A549 (cell line): ENCODE measurements at regions not wholly inside any gene's neighbourhood (a gene's known extent, or its start where the extent isn't known, plus 50 kb on each side); places are given as distances from the start of the nearest gene placed in this dataset.

ENCODE experiments used
- CEBPB ChIP-seq, 2 experiments: fragments of >200 bp in 1 of 2; sonication (Bioruptor Twin) in 1 of 2; formaldehyde crosslinking in 1 of 2; IDR thresholded peaks; 2 replicates each; pipeline ENCODE4 v1.6.1; 2012 to 2016
- HDAC2 ChIP-seq: fragments of 200-600 bp; sonication (generic); IDR thresholded peaks from 2 replicates; pipeline ENCODE4 v1.6.1; 2016
- JUN ChIP-seq, 2 experiments: fragments of >200 bp; sonication (Bioruptor Twin); formaldehyde crosslinking; IDR thresholded peaks; 2 replicates in 1 of 2; 3 replicates in 1 of 2; pipeline ENCODE4 v1.6.1; 2016 to 2017
- KDM5A ChIP-seq: fragments of 200-600 bp; sonication (generic); IDR thresholded peaks from 2 replicates; pipeline ENCODE4 v1.6.1; 2016; ENCODE audit warnings: antibody characterized with exemption, mild to moderate bottlenecking
- MYC ChIP-seq: IDR thresholded peaks from 2 replicates; pipeline ENCODE4 v1.6.1; 2012; ENCODE audit warnings: mild to moderate bottlenecking, inconsistent platforms, low read length, improper control_type of control experiment, borderline replicate concordance
- POLR2A ChIP-seq: IDR thresholded peaks from 2 replicates; pipeline ENCODE4 v1.6.1; 2012; ENCODE audit warnings: mild to moderate bottlenecking, low read length
- POLR2AphosphoS2 ChIP-seq: conservative IDR thresholded peaks from 2 replicates; pipeline ENCODE4 v1.6.1; 2012; ENCODE audit warnings: low read length, improper control_type of control experiment, inconsistent platforms
- ZFP36 ChIP-seq: fragments of 450-650 bp; IDR thresholded peaks from 2 replicates; pipeline ENCODE4 v1.6.1; 2014; ENCODE audit warnings: borderline replicate concordance; ENCODE audit not compliant: partially characterized antibody
- TF ChIP-seq, protein P1 (sequence below): IDR thresholded peaks from 2 replicates; pipeline ENCODE4 v1.6.1; 2012; ENCODE audit warnings: low read depth, borderline replicate concordance
- TF ChIP-seq, protein P2 (sequence below): IDR thresholded peaks from 2 replicates; pipeline ENCODE4 v1.6.1; 2012
- TF ChIP-seq, protein P3 (sequence below): fragments of >200 bp; sonication (Bioruptor Twin); formaldehyde crosslinking; IDR thresholded peaks from 3 replicates; pipeline ENCODE4 v1.5.1; 2016

DNA sequence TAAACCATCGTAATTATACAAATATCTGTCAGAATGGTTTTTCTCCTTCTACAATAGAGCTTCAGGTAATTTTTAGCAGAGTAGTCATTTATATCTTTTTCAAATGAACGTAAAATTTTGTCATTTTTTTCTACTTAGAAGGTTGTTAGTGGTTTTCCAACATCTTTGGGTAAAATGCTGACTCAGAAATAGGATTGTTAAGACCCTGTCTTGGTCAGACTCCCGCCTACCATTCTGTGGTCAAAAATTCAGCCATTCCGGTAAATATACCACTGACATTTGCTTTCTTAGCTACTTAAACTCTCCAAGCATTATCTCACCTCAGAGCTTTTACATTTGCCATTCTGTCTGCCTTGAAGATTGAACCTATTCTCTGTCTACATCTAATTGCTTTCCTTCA is 154.1 kb upstream of the CDH19 start:
- TF ChIP-seq, protein P1, sequence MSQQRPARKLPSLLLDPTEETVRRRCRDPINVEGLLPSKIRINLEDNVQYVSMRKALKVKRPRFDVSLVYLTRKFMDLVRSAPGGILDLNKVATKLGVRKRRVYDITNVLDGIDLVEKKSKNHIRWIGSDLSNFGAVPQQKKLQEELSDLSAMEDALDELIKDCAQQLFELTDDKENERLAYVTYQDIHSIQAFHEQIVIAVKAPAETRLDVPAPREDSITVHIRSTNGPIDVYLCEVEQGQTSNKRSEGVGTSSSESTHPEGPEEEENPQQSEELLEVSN: no peak
- TF ChIP-seq, protein P2, sequence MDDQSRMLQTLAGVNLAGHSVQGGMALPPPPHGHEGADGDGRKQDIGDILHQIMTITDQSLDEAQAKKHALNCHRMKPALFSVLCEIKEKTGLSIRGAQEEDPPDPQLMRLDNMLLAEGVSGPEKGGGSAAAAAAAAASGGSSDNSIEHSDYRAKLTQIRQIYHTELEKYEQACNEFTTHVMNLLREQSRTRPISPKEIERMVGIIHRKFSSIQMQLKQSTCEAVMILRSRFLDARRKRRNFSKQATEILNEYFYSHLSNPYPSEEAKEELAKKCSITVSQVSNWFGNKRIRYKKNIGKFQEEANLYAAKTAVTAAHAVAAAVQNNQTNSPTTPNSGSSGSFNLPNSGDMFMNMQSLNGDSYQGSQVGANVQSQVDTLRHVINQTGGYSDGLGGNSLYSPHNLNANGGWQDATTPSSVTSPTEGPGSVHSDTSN: no peak
- TF ChIP-seq, protein P3, sequence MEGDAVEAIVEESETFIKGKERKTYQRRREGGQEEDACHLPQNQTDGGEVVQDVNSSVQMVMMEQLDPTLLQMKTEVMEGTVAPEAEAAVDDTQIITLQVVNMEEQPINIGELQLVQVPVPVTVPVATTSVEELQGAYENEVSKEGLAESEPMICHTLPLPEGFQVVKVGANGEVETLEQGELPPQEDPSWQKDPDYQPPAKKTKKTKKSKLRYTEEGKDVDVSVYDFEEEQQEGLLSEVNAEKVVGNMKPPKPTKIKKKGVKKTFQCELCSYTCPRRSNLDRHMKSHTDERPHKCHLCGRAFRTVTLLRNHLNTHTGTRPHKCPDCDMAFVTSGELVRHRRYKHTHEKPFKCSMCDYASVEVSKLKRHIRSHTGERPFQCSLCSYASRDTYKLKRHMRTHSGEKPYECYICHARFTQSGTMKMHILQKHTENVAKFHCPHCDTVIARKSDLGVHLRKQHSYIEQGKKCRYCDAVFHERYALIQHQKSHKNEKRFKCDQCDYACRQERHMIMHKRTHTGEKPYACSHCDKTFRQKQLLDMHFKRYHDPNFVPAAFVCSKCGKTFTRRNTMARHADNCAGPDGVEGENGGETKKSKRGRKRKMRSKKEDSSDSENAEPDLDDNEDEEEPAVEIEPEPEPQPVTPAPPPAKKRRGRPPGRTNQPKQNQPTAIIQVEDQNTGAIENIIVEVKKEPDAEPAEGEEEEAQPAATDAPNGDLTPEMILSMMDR: no peak
- TF ChIP-seq KDM5A (no peak), CEBPB (IDR thresholded peaks at IDR 0.05) (no peak), POLR2AphosphoS2 (no peak), MYC (no peak), JUN (IDR thresholded peaks at IDR 0.05) (no peak), HDAC2 (no peak), POLR2A (no peak), ZFP36 (no peak)
